Lung (tissue), 11 donors: ENCODE measurements at regions not wholly inside any gene's neighbourhood (a gene's known extent, or its start where the extent isn't known, plus 50 kb on each side); places are given as distances from the start of the nearest gene placed in this dataset.

Source experiments
- ATAC-seq: fragments of 200-7000 bp; cut with Tn5 transposase; one replicate; pipeline ENCODE4 v1.9.1; 2020; ENCODE audit warnings: moderate number of reproducible peaks; ENCODE audit not compliant: insufficient read depth, low FRiP score
- DNase-seq, 3 donors: peaks; one replicate each; pipeline ENCODE4 v3.0.0-alpha.2; 2013 to 2017
- H3K27ac ChIP-seq, 2 donors: one replicate each; pipeline ENCODE4 v1.5.1; 2013; ENCODE audit warnings: mild to moderate bottlenecking in 2 of 2, moderate library complexity in 2 of 2, control low read depth in 1 of 2, inconsistent platforms in 1 of 2, low read depth in 1 of 2, low read length in 1 of 2
- H3K27me3 ChIP-seq, 3 donors: one replicate each; pipeline ENCODE4 v1.5.1; 2013; ENCODE audit warnings: low read length in 2 of 3; ENCODE audit not compliant: control insufficient read depth in 3 of 3, insufficient read depth in 3 of 3
- H3K36me3 ChIP-seq, 4 donors: one replicate each; pipeline ENCODE4 v1.5.1; 2013; ENCODE audit warnings: low read length in 4 of 4, mild to moderate bottlenecking in 1 of 4, moderate library complexity in 1 of 4; ENCODE audit not compliant: control insufficient read depth in 4 of 4, insufficient read depth in 4 of 4
- H3K4me1 ChIP-seq, 5 donors: one replicate each; pipeline ENCODE4 v1.5.1; 2013; ENCODE audit warnings: low read length in 5 of 5, mild to moderate bottlenecking in 2 of 5, moderate library complexity in 1 of 5; ENCODE audit not compliant: control insufficient read depth in 5 of 5, insufficient read depth in 5 of 5
- H3K4me3 ChIP-seq: one replicate; pipeline ENCODE4 v1.5.1; 2013; ENCODE audit warnings: mild to moderate bottlenecking, control low read depth, moderate library complexity
- H3K9ac ChIP-seq, 2 donors: one replicate each; pipeline ENCODE4 v1.5.1; 2013; ENCODE audit warnings: low read length in 2 of 2, control low read depth in 1 of 2; ENCODE audit not compliant: insufficient read depth in 1 of 2
- H3K9me3 ChIP-seq, 4 donors: one replicate each; pipeline ENCODE4 v1.5.1; 2013; ENCODE audit warnings: low read length in 3 of 4, mild to moderate bottlenecking in 1 of 4, moderate library complexity in 1 of 4; ENCODE audit not compliant: control insufficient read depth in 4 of 4, insufficient read depth in 3 of 4
- WGBS, 2 donors: extraction: QIAGEN DNeasy Blood & Tissue Kit; methylation state at CpG; one replicate each; pipeline ENCODE4 v1.1.7; 2013; 5-methylcytosine and 5-hydroxymethylcytosine counted together
- TF ChIP-seq, protein P1 (sequence below): IDR thresholded peaks from 2 replicates; pipeline ENCODE4 v1.5.1; 2012; ENCODE audit warnings: mild to moderate bottlenecking; ENCODE audit errors: control extremely low read depth, extremely low read depth
- donor health status: control.
- donor health status: control.
- donor health status: Bipolar disorder and iron deficiency.
- donor health status: healthy.
- donor health status: DM: yes; HTN: yes; CAD: no.

DNA sequence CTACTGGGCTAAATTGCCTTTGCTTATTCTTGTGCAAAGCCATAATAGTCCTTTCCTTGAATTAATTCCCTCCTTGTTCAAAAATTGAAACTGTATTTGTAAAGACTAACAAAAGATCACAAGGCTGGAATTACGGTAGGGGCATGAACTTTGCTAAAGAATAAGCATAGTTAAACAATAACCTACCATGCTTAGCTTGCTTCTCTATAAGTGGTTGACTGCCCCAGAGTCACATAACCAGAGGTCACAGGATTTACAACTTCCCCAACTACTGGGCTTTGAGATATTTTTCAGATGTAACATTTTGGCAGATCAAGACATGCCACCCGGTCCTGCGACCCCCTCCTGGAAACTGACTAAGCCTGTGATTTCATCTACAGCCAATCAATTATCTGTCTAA lies 181.4 kb downstream of the GPAM start:
- Histone ChIP-seq H3K4me1 (no peaks in the 10 kb centered on the region), H3K4me3 (no peak overlapping the region), H3K27ac (no peak overlapping the region), H3K36me3 (no peaks in the 10 kb centered on the region), H3K27me3 (no peaks in the 10 kb centered on the region), H3K9ac (no peak overlapping the region), H3K9me3 (peaks cover 0 to 3% (median 0%) of the 10 kb centered on the region in 4 donors)
- ATAC-seq (no peak), DNase-seq (no peak)
- TF ChIP-seq, protein P1, sequence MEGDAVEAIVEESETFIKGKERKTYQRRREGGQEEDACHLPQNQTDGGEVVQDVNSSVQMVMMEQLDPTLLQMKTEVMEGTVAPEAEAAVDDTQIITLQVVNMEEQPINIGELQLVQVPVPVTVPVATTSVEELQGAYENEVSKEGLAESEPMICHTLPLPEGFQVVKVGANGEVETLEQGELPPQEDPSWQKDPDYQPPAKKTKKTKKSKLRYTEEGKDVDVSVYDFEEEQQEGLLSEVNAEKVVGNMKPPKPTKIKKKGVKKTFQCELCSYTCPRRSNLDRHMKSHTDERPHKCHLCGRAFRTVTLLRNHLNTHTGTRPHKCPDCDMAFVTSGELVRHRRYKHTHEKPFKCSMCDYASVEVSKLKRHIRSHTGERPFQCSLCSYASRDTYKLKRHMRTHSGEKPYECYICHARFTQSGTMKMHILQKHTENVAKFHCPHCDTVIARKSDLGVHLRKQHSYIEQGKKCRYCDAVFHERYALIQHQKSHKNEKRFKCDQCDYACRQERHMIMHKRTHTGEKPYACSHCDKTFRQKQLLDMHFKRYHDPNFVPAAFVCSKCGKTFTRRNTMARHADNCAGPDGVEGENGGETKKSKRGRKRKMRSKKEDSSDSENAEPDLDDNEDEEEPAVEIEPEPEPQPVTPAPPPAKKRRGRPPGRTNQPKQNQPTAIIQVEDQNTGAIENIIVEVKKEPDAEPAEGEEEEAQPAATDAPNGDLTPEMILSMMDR, result no peak
- 72 to 75% methylated on average over 3 of the region's 3 CpGs for WGBS, 2 donors

DNA sequence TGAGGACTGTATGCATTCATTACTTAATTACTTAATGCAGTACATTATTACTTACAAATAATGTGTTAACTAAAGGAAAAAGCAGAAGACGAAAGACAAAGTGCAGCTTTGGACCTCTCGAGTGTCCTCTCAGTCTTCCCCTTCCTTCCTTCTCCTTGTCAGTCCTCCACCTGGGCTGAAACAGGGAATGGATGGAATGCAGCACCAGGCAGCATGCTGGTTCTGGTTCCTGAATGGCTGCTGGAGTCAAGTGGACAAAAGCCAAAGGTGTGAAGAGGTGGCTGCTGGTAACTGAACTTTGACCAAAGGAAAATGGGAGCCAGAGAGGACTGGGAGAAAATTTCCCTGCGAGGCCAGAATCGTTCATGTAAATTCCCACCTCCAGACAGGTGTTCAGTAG lies 179.5 kb downstream of the GPAM start:
- Histone ChIP-seq H3K4me1 (no peaks in the 10 kb centered on the region), H3K4me3 (no peak overlapping the region), H3K36me3 (no peaks in the 10 kb centered on the region), H3K9me3 (peaks cover 0 to 3% (median 0%) of the 10 kb centered on the region in 4 donors), H3K27me3 (no peaks in the 10 kb centered on the region), H3K9ac (no peak overlapping the region), H3K27ac (no peak overlapping the region)
- ATAC-seq (no peak), DNase-seq (no peak)
- TF ChIP-seq, protein P1, result no peak
- WGBS, 2 donors, result 83 to 89% methylated on average over 4 of the region's 4 CpGs

DNA sequence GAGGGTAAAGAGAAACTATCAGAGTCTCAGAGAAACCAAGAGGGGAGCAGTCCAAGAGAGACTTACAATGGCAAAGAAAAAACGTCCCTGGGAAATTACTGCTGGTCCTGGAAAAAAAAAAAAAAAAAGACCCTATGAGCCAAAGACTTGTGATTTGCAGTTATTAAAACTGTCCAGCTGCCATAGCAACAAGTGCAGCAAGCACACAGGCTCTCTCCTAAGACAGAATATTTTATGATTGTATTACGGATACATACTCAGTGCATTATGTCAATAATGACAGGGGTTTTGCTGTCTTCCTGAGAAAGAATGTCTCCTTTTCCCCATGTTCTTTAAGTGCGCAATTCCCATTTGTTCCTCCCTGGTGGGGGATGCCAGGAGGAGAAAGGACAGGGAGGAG lies 178.5 kb downstream of the GPAM start:
- peaks cover 0 to 3% (median 0%) of the 10 kb centered on the region in 4 donors for H3K9me3 ChIP-seq
- no peak for ATAC-seq
- H3K27me3 ChIP-seq, result no peaks in the 10 kb centered on the region
- H3K36me3 ChIP-seq, result no peaks in the 10 kb centered on the region
- no peaks in the 10 kb centered on the region for H3K4me1 ChIP-seq
- H3K9ac ChIP-seq, result no peak overlapping the region
- no peak overlapping the region for H3K4me3 ChIP-seq
- WGBS, 2 donors, result 68 to 75% methylated on average over 3 of the region's 3 CpGs
- DNase-seq, result no peak
- H3K27ac ChIP-seq, result no peak overlapping the region
- TF ChIP-seq, protein P1, result no peak

- no peak for DNase-seq
- TF ChIP-seq, protein P1, result no peak
Measured at GRCh38 chr10:112006407-112006806, 177.2 kb downstream of the GPAM start.

More at GRCh38 chr10:112006407-112006806, 177.2 kb downstream of the GPAM start:
- H3K27me3 ChIP-seq, result no peaks in the 10 kb centered on the region
- ATAC-seq, result no peak
- H3K36me3 ChIP-seq, result no peaks in the 10 kb centered on the region
- H3K27ac ChIP-seq, result no peak overlapping the region
- peaks cover 0 to 3% (median 0%) of the 10 kb centered on the region in 4 donors for H3K9me3 ChIP-seq
- no peak overlapping the region for H3K9ac ChIP-seq
- 72 to 98% methylated on average over 2 of the region's 2 CpGs for WGBS, 2 donors
- no peak overlapping the region for H3K4me3 ChIP-seq
- no peaks in the 10 kb centered on the region for H3K4me1 ChIP-seq
